ENCODE measurements at regions not wholly inside any gene's neighbourhood (a gene's known extent, or its start where the extent isn't known, plus 50 kb on each side); places are given as distances from the start of the nearest gene placed in this dataset.

GRCh38 chr2:7411691-7412090 is 494.5 kb downstream of the RNF144A start:
- TF ChIP-seq, protein P1, sequence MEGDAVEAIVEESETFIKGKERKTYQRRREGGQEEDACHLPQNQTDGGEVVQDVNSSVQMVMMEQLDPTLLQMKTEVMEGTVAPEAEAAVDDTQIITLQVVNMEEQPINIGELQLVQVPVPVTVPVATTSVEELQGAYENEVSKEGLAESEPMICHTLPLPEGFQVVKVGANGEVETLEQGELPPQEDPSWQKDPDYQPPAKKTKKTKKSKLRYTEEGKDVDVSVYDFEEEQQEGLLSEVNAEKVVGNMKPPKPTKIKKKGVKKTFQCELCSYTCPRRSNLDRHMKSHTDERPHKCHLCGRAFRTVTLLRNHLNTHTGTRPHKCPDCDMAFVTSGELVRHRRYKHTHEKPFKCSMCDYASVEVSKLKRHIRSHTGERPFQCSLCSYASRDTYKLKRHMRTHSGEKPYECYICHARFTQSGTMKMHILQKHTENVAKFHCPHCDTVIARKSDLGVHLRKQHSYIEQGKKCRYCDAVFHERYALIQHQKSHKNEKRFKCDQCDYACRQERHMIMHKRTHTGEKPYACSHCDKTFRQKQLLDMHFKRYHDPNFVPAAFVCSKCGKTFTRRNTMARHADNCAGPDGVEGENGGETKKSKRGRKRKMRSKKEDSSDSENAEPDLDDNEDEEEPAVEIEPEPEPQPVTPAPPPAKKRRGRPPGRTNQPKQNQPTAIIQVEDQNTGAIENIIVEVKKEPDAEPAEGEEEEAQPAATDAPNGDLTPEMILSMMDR (IDR thresholded peaks at IDR 0.05; ENCODE audit: low read depth, low read length, poor library complexity, severe bottlenecking): no peak
- TF ChIP-seq EZH2phosphoT487 (IDR thresholded peaks at IDR 0.05; ENCODE audit: borderline replicate concordance, low read length): no peak

Measured in DOHH2 (cell line).